ENCODE measurements at regions not wholly inside any gene's neighbourhood (a gene's known extent, or its start where the extent isn't known, plus 50 kb on each side); places are given as distances from the start of the nearest gene placed in this dataset.

GRCh38 chr14:56036353-56036752, 81.9 kb upstream of the PELI2 start:
- H3K9me3 ChIP-seq = no peaks in the 10 kb centered on the region
- 80 to 84% (median 81%) methylated on average over 5 of the region's 5 CpGs for WGBS, 3 donors
- H3K36me3 ChIP-seq = no peaks in the 10 kb centered on the region
- DNase-seq = no peak
- intact Hi-C loops (cut with DNase I) = no loop called here
- no peak overlapping the region for H3K27ac ChIP-seq
- H3K4me1 ChIP-seq (ENCODE audit: insufficient read depth) = no peaks in the 10 kb centered on the region
- TF ChIP-seq EP300 (IDR thresholded peaks at IDR 0.05) (no peak), POLR2A (IDR thresholded peaks at IDR 0.05) (no peak)
- H3K27me3 ChIP-seq = no peaks in the 10 kb centered on the region
- no peak overlapping the region for H3K4me3 ChIP-seq

GRCh38 chr14:56040121-56040520, 78.1 kb upstream of the PELI2 start:
- Histone ChIP-seq H3K36me3 (no peaks in the 10 kb centered on the region), H3K27me3 (no peaks in the 10 kb centered on the region), H3K4me3 (no peak overlapping the region), H3K9me3 (no peaks in the 10 kb centered on the region), H3K27ac (no peak overlapping the region), H3K4me1 (ENCODE audit: insufficient read depth) (no peaks in the 10 kb centered on the region)
- 5 to 12% (median 9%) methylated on average over 2 of the region's 2 CpGs for WGBS, 3 donors
- DNase-seq = no peak
- no peak for TF ChIP-seq CTCF (IDR thresholded peaks at IDR 0.05)
- TF ChIP-seq EP300 (IDR thresholded peaks at IDR 0.05) = no peak
- no peak for TF ChIP-seq POLR2A (IDR thresholded peaks at IDR 0.05)
- intact Hi-C loops (cut with DNase I) = no loop called here

GRCh38 chr14:56044196-56044595, 74.0 kb upstream of the PELI2 start:
- no peaks in the 10 kb centered on the region for H3K36me3 ChIP-seq
- H3K4me1 ChIP-seq (ENCODE audit: insufficient read depth) = no peaks in the 10 kb centered on the region
- intact Hi-C loops (cut with DNase I) = no loop called here
- no peak for DNase-seq
- H3K27me3 ChIP-seq = no peaks in the 10 kb centered on the region
- 83 to 91% (median 85%) methylated on average over 2 of the region's 2 CpGs for WGBS, 3 donors
- no peak overlapping the region for H3K4me3 ChIP-seq
- H3K27ac ChIP-seq = no peak overlapping the region
- no peak for TF ChIP-seq POLR2A (IDR thresholded peaks at IDR 0.05)
- no peak for TF ChIP-seq EP300 (IDR thresholded peaks at IDR 0.05)
- no peak for TF ChIP-seq CTCF (IDR thresholded peaks at IDR 0.05)
- H3K9me3 ChIP-seq = no peaks in the 10 kb centered on the region

- no peak for DNase-seq
- TF ChIP-seq POLR2A (IDR thresholded peaks at IDR 0.05) (no peak), EP300 (IDR thresholded peaks at IDR 0.05) (no peak), CTCF (IDR thresholded peaks at IDR 0.05) (no peak)
- Histone ChIP-seq H3K27me3 (no peaks in the 10 kb centered on the region), H3K4me1 (ENCODE audit: insufficient read depth) (no peaks in the 10 kb centered on the region), H3K9me3 (no peaks in the 10 kb centered on the region), H3K4me3 (no peak overlapping the region), H3K27ac (no peak overlapping the region), H3K36me3 (no peaks in the 10 kb centered on the region)
- WGBS, 3 donors = 89 to 100% (median 100%) methylated on average over 1 of the region's 1 CpG
- intact Hi-C loops (cut with DNase I) = no loop called here
Measured at GRCh38 chr14:56046546-56046945, 71.7 kb upstream of the PELI2 start.

- Histone ChIP-seq H3K27me3 (no peaks in the 10 kb centered on the region), H3K27ac (no peak overlapping the region)
- 80 to 95% (median 86%) methylated on average over 1 of the region's 1 CpG for WGBS, 3 donors
Measured at GRCh38 chr14:56046996-56047395, 71.2 kb upstream of the PELI2 start.

More at GRCh38 chr14:56046996-56047395, 71.2 kb upstream of the PELI2 start:
- no peaks in the 10 kb centered on the region for H3K9me3 ChIP-seq
- H3K36me3 ChIP-seq = no peaks in the 10 kb centered on the region
- no peak for DNase-seq
- TF ChIP-seq POLR2A (IDR thresholded peaks at IDR 0.05) = no peak
- no peak for TF ChIP-seq CTCF (IDR thresholded peaks at IDR 0.05)
- TF ChIP-seq EP300 (IDR thresholded peaks at IDR 0.05) = no peak
- H3K4me1 ChIP-seq (ENCODE audit: insufficient read depth) = no peaks in the 10 kb centered on the region
- intact Hi-C loops (cut with DNase I) = no loop called here
- no peak overlapping the region for H3K4me3 ChIP-seq

All from ovary (tissue), 7 donors.